ENCODE measurements at regions not wholly inside any gene's neighbourhood (a gene's known extent, or its start where the extent isn't known, plus 50 kb on each side); places are given as distances from the start of the nearest gene placed in this dataset.

DNA sequence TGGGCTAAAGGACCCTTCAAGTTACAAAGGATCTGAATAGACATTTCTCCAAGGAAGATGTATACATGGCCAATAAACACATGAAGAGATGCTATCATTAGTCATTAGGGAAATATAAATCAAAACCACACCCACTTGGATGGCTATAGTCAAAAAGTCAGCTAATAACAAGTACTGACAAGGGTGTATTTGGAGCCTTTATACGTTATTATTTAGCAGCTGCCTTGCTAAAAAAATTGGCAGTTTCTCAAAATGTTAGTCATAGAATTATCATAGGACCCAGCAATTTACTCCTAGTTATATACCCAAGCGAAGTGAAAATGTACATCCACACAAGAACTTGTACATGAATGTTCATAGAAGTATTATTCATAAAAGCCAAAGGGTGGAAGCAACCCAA is 112.7 kb upstream of the DUSP21 start:
- TF ChIP-seq, protein P1, sequence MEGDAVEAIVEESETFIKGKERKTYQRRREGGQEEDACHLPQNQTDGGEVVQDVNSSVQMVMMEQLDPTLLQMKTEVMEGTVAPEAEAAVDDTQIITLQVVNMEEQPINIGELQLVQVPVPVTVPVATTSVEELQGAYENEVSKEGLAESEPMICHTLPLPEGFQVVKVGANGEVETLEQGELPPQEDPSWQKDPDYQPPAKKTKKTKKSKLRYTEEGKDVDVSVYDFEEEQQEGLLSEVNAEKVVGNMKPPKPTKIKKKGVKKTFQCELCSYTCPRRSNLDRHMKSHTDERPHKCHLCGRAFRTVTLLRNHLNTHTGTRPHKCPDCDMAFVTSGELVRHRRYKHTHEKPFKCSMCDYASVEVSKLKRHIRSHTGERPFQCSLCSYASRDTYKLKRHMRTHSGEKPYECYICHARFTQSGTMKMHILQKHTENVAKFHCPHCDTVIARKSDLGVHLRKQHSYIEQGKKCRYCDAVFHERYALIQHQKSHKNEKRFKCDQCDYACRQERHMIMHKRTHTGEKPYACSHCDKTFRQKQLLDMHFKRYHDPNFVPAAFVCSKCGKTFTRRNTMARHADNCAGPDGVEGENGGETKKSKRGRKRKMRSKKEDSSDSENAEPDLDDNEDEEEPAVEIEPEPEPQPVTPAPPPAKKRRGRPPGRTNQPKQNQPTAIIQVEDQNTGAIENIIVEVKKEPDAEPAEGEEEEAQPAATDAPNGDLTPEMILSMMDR (IDR thresholded peaks at IDR 0.05) = no peak
- TF ChIP-seq POLR2A (IDR thresholded peaks at IDR 0.05) = no peak

Measured in body of pancreas (tissue), 4 donors.